Esophagus squamous epithelium (tissue), 4 donors: ENCODE measurements at regions not wholly inside any gene's neighbourhood (a gene's known extent, or its start where the extent isn't known, plus 50 kb on each side); places are given as distances from the start of the nearest gene placed in this dataset.

Experiments
- CTCF ChIP-seq, 6 experiments: fragments of 450-650 bp in 4 of 6; fragments of 200-600 bp in 2 of 6; sonication (generic) in 2 of 6; IDR thresholded peaks; one replicate each; pipeline ENCODE4 v1.5.1; 2016 to 2019; ENCODE audit warnings: antibody characterized with exemption in 6 of 6, mild to moderate bottlenecking in 4 of 6, moderate library complexity in 4 of 6
- POLR2A ChIP-seq, 4 donors: fragments of 450-650 bp; IDR thresholded peaks; one replicate each; pipeline ENCODE4 v1.6.1; 2017; ENCODE audit warnings: antibody characterized with exemption in 4 of 4, mild to moderate bottlenecking in 4 of 4, moderate library complexity in 3 of 4

- TF ChIP-seq CTCF (IDR thresholded peaks at IDR 0.05) (no peak), POLR2A (IDR thresholded peaks at IDR 0.05) (no peak)
Measured at GRCh38 chr3:36201546-36201945, 178.8 kb upstream of the STAC start.
